AG04449 (cell line): ENCODE measurements at regions not wholly inside any gene's neighbourhood (a gene's known extent, or its start where the extent isn't known, plus 50 kb on each side); places are given as distances from the start of the nearest gene placed in this dataset.
"Not testable (repeated sequence)": the region's sequence is repeated elsewhere in the genome, so short reads cannot be mapped to it uniquely, and the experiment has no call there.

Experiments used
- CTCF ChIA-PET: fragments of 350-600 bp; formaldehyde crosslinking; extraction: SDS; loops from one replicate; lab custom pipeline; 2021; ENCODE audit warnings: antibody characterized with exemption; lab: Yijun Ruan, JAX
- POLR2A ChIA-PET: fragments of 400-600, 350-600 bp; formaldehyde crosslinking; extraction: SDS; loops from one replicate; lab custom pipeline; 2020; ENCODE audit warnings: antibody characterized with exemption, inconsistent platforms; lab: Yijun Ruan, JAX
- DNase-seq: peaks from one replicate; pipeline ENCODE4 v3.0.0-alpha.2; 2010; ENCODE audit warnings: low read depth, low spot score
- H3K4me3 ChIP-seq: 2 replicates; pipeline ENCODE4 v1.5.1; 2011; ENCODE audit warnings: low read depth, mild to moderate bottlenecking, control low read depth, low read length
- CTCF ChIP-seq: IDR thresholded peaks from one replicate; pipeline ENCODE4 v1.5.1; 2011; ENCODE audit warnings: mild to moderate bottlenecking, moderate library complexity, low read length, control low read depth, inconsistent platforms; ENCODE audit not compliant: insufficient read depth; ENCODE audit errors: missing control alignments

GRCh38 chr2:231869704-231870103 lies 56.5 kb downstream of the NPPC start:
- no peak for TF ChIP-seq CTCF
- CTCF ChIA-PET, result no interaction called here
- H3K4me3 ChIP-seq, result no peak overlapping the region
- no peak for DNase-seq
- POLR2A ChIA-PET, result no interaction called here

GRCh38 chr2:231869016-231869415 lies 57.2 kb downstream of the NPPC start:
- CTCF ChIA-PET, result interaction anchor here (1.7 kb wide), 1 partner anchor 17 kb away, joined by 9 read pairs; no protein-coding TSS in a partner anchor
- DNase-seq, POLR2A ChIA-PET, H3K4me3 ChIP-seq: not testable (repeated sequence)

GRCh38 chr2:231866450-231866849 lies 59.7 kb downstream of the NPPC start:
- TF ChIP-seq CTCF, result no peak
- ChIA-PET POLR2A (no interaction called here), CTCF (interaction anchor here (0.6 kb wide), 1 partner anchor 14 kb away, joined by 3 read pairs; no protein-coding TSS in a partner anchor)
- no peak overlapping the region for H3K4me3 ChIP-seq
- no peak for DNase-seq

GRCh38 chr2:231865222-231865621 lies 61.0 kb downstream of the NPPC start:
- DNase-seq, result no peak
- POLR2A ChIA-PET, result no interaction called here
- CTCF ChIA-PET, result interaction anchor here (2.0 kb wide), 1 partner anchor 12 kb away, joined by 17 read pairs; no protein-coding TSS in a partner anchor
- H3K4me3 ChIP-seq, result no peak overlapping the region
- TF ChIP-seq CTCF, result no peak

GRCh38 chr2:231862071-231862470 lies 64.1 kb downstream of the NPPC start:
- DNase-seq, result no peak
- POLR2A ChIA-PET, result no interaction called here
- TF ChIP-seq CTCF, result no peak
- H3K4me3 ChIP-seq, result no peak overlapping the region
- CTCF ChIA-PET, result interaction anchor here (0.9 to 1.2 kb wide), 2 partner anchors 9 to 11 kb away, joined by 3 read pairs; no protein-coding TSS in a partner anchor

DNA sequence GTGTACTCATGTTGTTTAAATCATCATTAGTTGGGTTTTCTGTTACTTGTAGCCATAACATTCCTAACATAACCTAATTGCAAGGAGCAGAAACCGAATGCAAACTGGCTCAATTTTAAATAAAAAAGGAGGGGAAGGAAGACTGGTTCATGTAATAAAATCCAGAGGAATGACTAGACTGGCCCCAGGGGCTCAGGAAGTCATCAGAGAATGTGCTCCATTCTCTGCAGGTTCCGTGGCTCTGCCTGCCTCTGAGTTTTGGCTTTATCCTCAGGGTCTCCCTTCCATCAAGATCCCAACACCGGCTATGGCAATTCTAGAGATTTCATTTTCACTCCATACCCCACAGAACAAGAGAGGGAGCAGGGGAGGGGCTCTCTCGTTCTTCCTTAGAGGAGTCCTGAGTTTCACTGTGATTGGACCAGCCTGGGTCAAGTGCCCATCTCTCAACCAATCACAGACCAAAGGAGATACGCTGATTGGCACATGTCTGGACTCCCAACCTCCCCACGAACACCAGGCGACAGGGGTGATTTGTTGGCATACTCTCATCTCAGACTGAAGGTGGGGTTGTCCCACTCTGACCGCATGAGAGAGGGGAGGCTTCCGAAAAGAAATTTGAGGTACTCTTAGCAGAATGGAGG lies 64.8 kb downstream of the NPPC start:
- ChIA-PET POLR2A (no interaction called here), CTCF (interaction anchor here (1.0 kb wide), 1 partner anchor 9 kb away, joined by 3 read pairs; no protein-coding TSS in a partner anchor)
- DNase-seq, result no peak
- TF ChIP-seq CTCF, result no peak
- H3K4me3 ChIP-seq, result no peak overlapping the region
